ENCODE measurements at regions not wholly inside any gene's neighbourhood (a gene's known extent, or its start where the extent isn't known, plus 50 kb on each side); places are given as distances from the start of the nearest gene placed in this dataset.

GRCh38 chr2:204251998-204252376 is 293.3 kb upstream of the PARD3B start:
- DNase-seq (ENCODE audit: low read depth) = no peak
- no peak for TF ChIP-seq CTCF (IDR thresholded peaks at IDR 0.05; ENCODE audit: insufficient read depth, low read length)
- H3K4me3 ChIP-seq (ENCODE audit: low read depth, low read length) = no peak overlapping the region

- no peak for TF ChIP-seq CTCF (IDR thresholded peaks at IDR 0.05; ENCODE audit: insufficient read depth, low read length)
- DNase-seq (ENCODE audit: low read depth) = no peak
- H3K4me3 ChIP-seq (ENCODE audit: low read depth, low read length) = no peak overlapping the region
These were observed 290.2 kb upstream of the PARD3B start for GRCh38 chr2:204255071-204255470.

GRCh38 chr2:204255526-204255925 is 289.7 kb upstream of the PARD3B start:
- DNase-seq (ENCODE audit: low read depth) = no peak
- no peak for TF ChIP-seq CTCF (IDR thresholded peaks at IDR 0.05; ENCODE audit: insufficient read depth, low read length)
- no peak overlapping the region for H3K4me3 ChIP-seq (ENCODE audit: low read depth, low read length)

GRCh38 chr2:204257781-204258180 is 287.5 kb upstream of the PARD3B start:
- no peak for TF ChIP-seq CTCF (IDR thresholded peaks at IDR 0.05; ENCODE audit: insufficient read depth, low read length)
- no peak for DNase-seq (ENCODE audit: low read depth)
- no peak overlapping the region for H3K4me3 ChIP-seq (ENCODE audit: low read depth, low read length)

GRCh38 chr2:204258890-204259289 is 286.4 kb upstream of the PARD3B start:
- no peak overlapping the region for H3K4me3 ChIP-seq (ENCODE audit: low read depth, low read length)
- DNase-seq (ENCODE audit: low read depth) = no peak
- no peak for TF ChIP-seq CTCF (IDR thresholded peaks at IDR 0.05; ENCODE audit: insufficient read depth, low read length)

GRCh38 chr2:204260162-204260877 is 285.0 kb upstream of the PARD3B start:
- DNase-seq (ENCODE audit: low read depth) = peak; percentile 77
- no peak overlapping the region for H3K4me3 ChIP-seq (ENCODE audit: low read depth, low read length)
- peak; percentile 68 for TF ChIP-seq CTCF (IDR thresholded peaks at IDR 0.05; ENCODE audit: insufficient read depth, low read length)

- no peak overlapping the region for H3K4me3 ChIP-seq (ENCODE audit: low read depth, low read length)
- no peak for TF ChIP-seq CTCF (IDR thresholded peaks at IDR 0.05; ENCODE audit: insufficient read depth, low read length)
- DNase-seq (ENCODE audit: low read depth) = no peak
These were observed 284.4 kb upstream of the PARD3B start for GRCh38 chr2:204260901-204261300.

Data from fibroblast of the aortic adventitia (primary cell).